Caco-2 (cell line): ENCODE measurements at regions not wholly inside any gene's neighbourhood (a gene's known extent, or its start where the extent isn't known, plus 50 kb on each side); places are given as distances from the start of the nearest gene placed in this dataset.
"Not testable (repeated sequence)": the region's sequence is repeated elsewhere in the genome, so short reads cannot be mapped to it uniquely, and the experiment has no call there.

Experiments
- BruUV-seq: library from RNA; stranded (reverse); fragments of 400-500 nt; replicated peaks from 2 replicates; lab custom pipeline; 2021; lab: Mats Ljungman, UMichigan
- CTCF ChIA-PET: fragments of 300-600 bp; sonication (Branson Sonifier 250); formaldehyde crosslinking; loops from one replicate; lab custom pipeline; 2022; ENCODE audit warnings: antibody characterized with exemption; lab: Charles Lee
- POLR2A ChIA-PET: fragments of 300-600 bp; sonication (Branson Sonifier 250); formaldehyde crosslinking; loops from one replicate; lab custom pipeline; 2022; ENCODE audit warnings: antibody characterized with exemption; lab: Charles Lee
- DNase-seq, 2 experiments: peaks; one replicate each; pipeline versions ENCODE4 v3.0.0 to v3.0.0-alpha.2; 2020 to 2022
- H3K27me3 ChIP-seq: replicated peaks from 2 replicates; pipeline ENCODE4 v1.6.0; 2011; ENCODE audit warnings: low read length; ENCODE audit not compliant: control insufficient read depth, insufficient read depth
- H3K36me3 ChIP-seq: 2 replicates; pipeline ENCODE4 v1.5.1; 2011; ENCODE audit warnings: low read length; ENCODE audit not compliant: control insufficient read depth, insufficient read depth
- H3K4me1 ChIP-seq: fragments of 250-450 bp; sonication (Bioruptor Pico); 2 replicates; pipeline ENCODE4 v1.5.1; 2020; ENCODE audit warnings: mild to moderate bottlenecking
- H3K4me3 ChIP-seq: 2 replicates; pipeline ENCODE4 v1.5.1; 2011; ENCODE audit warnings: low read depth, mild to moderate bottlenecking, control low read depth, low read length
- H3K9me3 ChIP-seq: fragments of 250-450 bp; sonication (Bioruptor Pico); 2 replicates; pipeline ENCODE4 v1.5.1; 2020; ENCODE audit warnings: mild to moderate bottlenecking, moderate library complexity
- H3K27ac Mint-ChIP-seq: one replicate; pipeline ENCODE4 v1.8.0; 2022; ENCODE audit warnings: mixed read lengths; ENCODE audit not compliant: unreplicated experiment
- H3K27me3 Mint-ChIP-seq: one replicate; pipeline ENCODE4 v1.8.0; 2022; ENCODE audit warnings: mixed read lengths; ENCODE audit not compliant: insufficient read depth, unreplicated experiment
- H3K36me3 Mint-ChIP-seq: one replicate; pipeline ENCODE4 v1.8.0; 2022; ENCODE audit warnings: mild to moderate bottlenecking, mixed read lengths; ENCODE audit not compliant: insufficient read depth, unreplicated experiment
- H3K4me1 Mint-ChIP-seq: one replicate; pipeline ENCODE4 v1.8.0; 2022; ENCODE audit warnings: low read depth, mixed read lengths; ENCODE audit not compliant: unreplicated experiment
- H3K4me3 Mint-ChIP-seq: one replicate; pipeline ENCODE4 v1.8.0; 2022; ENCODE audit warnings: mild to moderate bottlenecking, moderate library complexity, mixed read lengths; ENCODE audit not compliant: unreplicated experiment
- H3K9me3 Mint-ChIP-seq: one replicate; pipeline ENCODE4 v1.8.0; 2022; ENCODE audit warnings: mixed read lengths; ENCODE audit not compliant: unreplicated experiment
- intact Hi-C: fragments of 100-400 bp; cut with micrococcal nuclease; formaldehyde crosslinking; loops from one replicate; pipeline ENCODE4 v1.10.0; 2022; ENCODE audit not compliant: unreplicated experiment
- TF ChIP-seq, protein P1 (sequence below), 2 experiments: fragments of 200-600 bp in 1 of 2; IDR thresholded peaks; 1 replicate in 1 of 2; 2 replicates in 1 of 2; pipeline versions ENCODE4 v1.5.1 to v1.8.0; 2011 to 2022; ENCODE audit warnings: antibody characterized with exemption in 1 of 2, control low read depth in 1 of 2, inconsistent platforms in 1 of 2, low read depth in 1 of 2, low read length in 1 of 2, mild to moderate bottlenecking in 1 of 2, moderate library complexity in 1 of 2; ENCODE audit not compliant: insufficient read depth in 1 of 2, severe bottlenecking in 1 of 2, unreplicated experiment in 1 of 2

- peaks cover 16% of the 10 kb centered on the region for H3K9me3 Mint-ChIP-seq
- H3K4me1 ChIP-seq: no peaks in the 10 kb centered on the region
- DNase-seq: no peak
- TF ChIP-seq, protein P1, sequence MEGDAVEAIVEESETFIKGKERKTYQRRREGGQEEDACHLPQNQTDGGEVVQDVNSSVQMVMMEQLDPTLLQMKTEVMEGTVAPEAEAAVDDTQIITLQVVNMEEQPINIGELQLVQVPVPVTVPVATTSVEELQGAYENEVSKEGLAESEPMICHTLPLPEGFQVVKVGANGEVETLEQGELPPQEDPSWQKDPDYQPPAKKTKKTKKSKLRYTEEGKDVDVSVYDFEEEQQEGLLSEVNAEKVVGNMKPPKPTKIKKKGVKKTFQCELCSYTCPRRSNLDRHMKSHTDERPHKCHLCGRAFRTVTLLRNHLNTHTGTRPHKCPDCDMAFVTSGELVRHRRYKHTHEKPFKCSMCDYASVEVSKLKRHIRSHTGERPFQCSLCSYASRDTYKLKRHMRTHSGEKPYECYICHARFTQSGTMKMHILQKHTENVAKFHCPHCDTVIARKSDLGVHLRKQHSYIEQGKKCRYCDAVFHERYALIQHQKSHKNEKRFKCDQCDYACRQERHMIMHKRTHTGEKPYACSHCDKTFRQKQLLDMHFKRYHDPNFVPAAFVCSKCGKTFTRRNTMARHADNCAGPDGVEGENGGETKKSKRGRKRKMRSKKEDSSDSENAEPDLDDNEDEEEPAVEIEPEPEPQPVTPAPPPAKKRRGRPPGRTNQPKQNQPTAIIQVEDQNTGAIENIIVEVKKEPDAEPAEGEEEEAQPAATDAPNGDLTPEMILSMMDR (IDR thresholded peaks at IDR 0.05; ENCODE audit: insufficient read depth in 1 of 2, low read depth in 1 of 2, low read length in 1 of 2, severe bottlenecking in 1 of 2, unreplicated experiment in 1 of 2): no peak
- ChIA-PET CTCF (no interaction called here), POLR2A (no interaction called here)
- H3K9me3 ChIP-seq: no peaks in the 10 kb centered on the region
- no peak overlapping the region for H3K27ac Mint-ChIP-seq
- no peaks in the 10 kb centered on the region for H3K27me3 Mint-ChIP-seq
- no peak overlapping the region for H3K4me3 Mint-ChIP-seq
- H3K36me3 Mint-ChIP-seq: peaks cover 7% of the 10 kb centered on the region
- BruUV-seq: no TSS peak
- no peak overlapping the region for H3K4me3 ChIP-seq
- no peaks in the 10 kb centered on the region for H3K4me1 Mint-ChIP-seq
- H3K36me3 ChIP-seq: no peaks in the 10 kb centered on the region
- no peaks in the 10 kb centered on the region for H3K27me3 ChIP-seq
- intact Hi-C loops: no loop called here
Observed at GRCh38 chr7:13132314-13132713, 444.9 kb downstream of the ARL4A start.

GRCh38 chr7:13136345-13136744 is 448.9 kb downstream of the ARL4A start:
- peaks cover 31% of the 10 kb centered on the region for H3K9me3 Mint-ChIP-seq
- H3K9me3 ChIP-seq, BruUV-seq, CTCF ChIA-PET, intact Hi-C loops, H3K4me1 Mint-ChIP-seq, H3K4me3 Mint-ChIP-seq, H3K27me3 Mint-ChIP-seq, POLR2A ChIA-PET, H3K4me1 ChIP-seq, DNase-seq, H3K4me3 ChIP-seq, H3K27me3 ChIP-seq, H3K36me3 Mint-ChIP-seq, H3K27ac Mint-ChIP-seq, H3K36me3 ChIP-seq: not testable (repeated sequence)

- TF ChIP-seq, protein P1 (IDR thresholded peaks at IDR 0.05; ENCODE audit: insufficient read depth in 1 of 2, low read depth in 1 of 2, low read length in 1 of 2, severe bottlenecking in 1 of 2, unreplicated experiment in 1 of 2): no peak
- Histone ChIP-seq H3K9me3 (peaks cover 3% of the 10 kb centered on the region; the same call in 1 of the 2 replicates), H3K27me3 (no peaks in the 10 kb centered on the region), H3K36me3 (no peaks in the 10 kb centered on the region), H3K4me3 (no peak overlapping the region), H3K4me1 (no peaks in the 10 kb centered on the region)
- ChIA-PET POLR2A (no interaction called here), CTCF (no interaction called here)
- no peak for DNase-seq
- Mint-ChIP-seq H3K9me3 (peaks cover 31% of the 10 kb centered on the region), H3K36me3 (peaks cover 7% of the 10 kb centered on the region), H3K27me3 (no peaks in the 10 kb centered on the region), H3K27ac (no peak overlapping the region), H3K4me3 (no peak overlapping the region), H3K4me1 (no peaks in the 10 kb centered on the region)
- BruUV-seq: no TSS peak
- intact Hi-C loops: no loop called here
Observed at GRCh38 chr7:13139436-13139835, 452.0 kb downstream of the ARL4A start.

GRCh38 chr7:13144673-13145072 is 457.2 kb downstream of the ARL4A start:
- intact Hi-C loops: no loop called here
- Mint-ChIP-seq H3K4me1 (no peaks in the 10 kb centered on the region), H3K36me3 (no peaks in the 10 kb centered on the region), H3K4me3 (no peak overlapping the region), H3K27ac (no peak overlapping the region), H3K27me3 (no peaks in the 10 kb centered on the region), H3K9me3 (peaks cover 2% of the 10 kb centered on the region)
- H3K27me3 ChIP-seq: no peaks in the 10 kb centered on the region
- ChIA-PET CTCF (no interaction called here), POLR2A (no interaction called here)
- TF ChIP-seq, protein P1 (IDR thresholded peaks at IDR 0.05; ENCODE audit: insufficient read depth in 1 of 2, low read depth in 1 of 2, low read length in 1 of 2, severe bottlenecking in 1 of 2, unreplicated experiment in 1 of 2): no peak
- H3K36me3 ChIP-seq: no peaks in the 10 kb centered on the region
- DNase-seq: no peak
- no TSS peak for BruUV-seq
- H3K4me1 ChIP-seq: no peaks in the 10 kb centered on the region
- no peaks in the 10 kb centered on the region for H3K9me3 ChIP-seq
- H3K4me3 ChIP-seq: no peak overlapping the region
